ENCODE measurements at regions not wholly inside any gene's neighbourhood (a gene's known extent, or its start where the extent isn't known, plus 50 kb on each side); places are given as distances from the start of the nearest gene placed in this dataset.

- no peak for TF ChIP-seq POLR2A (IDR thresholded peaks at IDR 0.05; ENCODE audit: low read length)
- no peak for TF ChIP-seq CHD4 (IDR thresholded peaks at IDR 0.05; ENCODE audit: borderline replicate concordance)
- TF ChIP-seq, protein P1, sequence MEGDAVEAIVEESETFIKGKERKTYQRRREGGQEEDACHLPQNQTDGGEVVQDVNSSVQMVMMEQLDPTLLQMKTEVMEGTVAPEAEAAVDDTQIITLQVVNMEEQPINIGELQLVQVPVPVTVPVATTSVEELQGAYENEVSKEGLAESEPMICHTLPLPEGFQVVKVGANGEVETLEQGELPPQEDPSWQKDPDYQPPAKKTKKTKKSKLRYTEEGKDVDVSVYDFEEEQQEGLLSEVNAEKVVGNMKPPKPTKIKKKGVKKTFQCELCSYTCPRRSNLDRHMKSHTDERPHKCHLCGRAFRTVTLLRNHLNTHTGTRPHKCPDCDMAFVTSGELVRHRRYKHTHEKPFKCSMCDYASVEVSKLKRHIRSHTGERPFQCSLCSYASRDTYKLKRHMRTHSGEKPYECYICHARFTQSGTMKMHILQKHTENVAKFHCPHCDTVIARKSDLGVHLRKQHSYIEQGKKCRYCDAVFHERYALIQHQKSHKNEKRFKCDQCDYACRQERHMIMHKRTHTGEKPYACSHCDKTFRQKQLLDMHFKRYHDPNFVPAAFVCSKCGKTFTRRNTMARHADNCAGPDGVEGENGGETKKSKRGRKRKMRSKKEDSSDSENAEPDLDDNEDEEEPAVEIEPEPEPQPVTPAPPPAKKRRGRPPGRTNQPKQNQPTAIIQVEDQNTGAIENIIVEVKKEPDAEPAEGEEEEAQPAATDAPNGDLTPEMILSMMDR (IDR thresholded peaks at IDR 0.05): no peak
- TF ChIP-seq, protein P2, sequence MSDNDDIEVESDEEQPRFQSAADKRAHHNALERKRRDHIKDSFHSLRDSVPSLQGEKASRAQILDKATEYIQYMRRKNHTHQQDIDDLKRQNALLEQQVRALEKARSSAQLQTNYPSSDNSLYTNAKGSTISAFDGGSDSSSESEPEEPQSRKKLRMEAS (IDR thresholded peaks at IDR 0.05): no peak
- TF ChIP-seq SMC3 (IDR thresholded peaks at IDR 0.05): no peak
- no peak for TF ChIP-seq BHLHE40 (IDR thresholded peaks at IDR 0.05; ENCODE audit: low read depth, low read length)
- TF ChIP-seq EP300 (IDR thresholded peaks at IDR 0.05): no peak
- no peak for TF ChIP-seq EHMT2 (IDR thresholded peaks at IDR 0.05; ENCODE audit: low read depth)
Observed at GRCh38 chr12:76259106-76259505, 89.1 kb downstream of the BBS10 start.
